K562 (cell line): ENCODE measurements at regions not wholly inside any gene's neighbourhood (a gene's known extent, or its start where the extent isn't known, plus 50 kb on each side); places are given as distances from the start of the nearest gene placed in this dataset.

Experiments used
- ATAC-seq: fragments of 200-7000 bp; cut with Tn5 transposase; 3 replicates; pipeline ENCODE4 v1.9.1; 2020; ENCODE audit warnings: moderate library complexity
- BruUV-seq: library from RNA; stranded (reverse); fragments of 400-500 nt; replicated peaks from 2 replicates; lab custom pipeline; 2021; lab: Mats Ljungman, UMichigan
- CTCF ChIA-PET: fragments of 300-600 bp; formaldehyde crosslinking; extraction: SDS; loops from one replicate; lab custom pipeline; 2021; ENCODE audit warnings: low intra/inter-chr PET ratio; lab: Yijun Ruan, JAX
- POLR2A ChIA-PET: fragments of 300-600, 350-650 bp; sonication (Branson Sonifier 250); formaldehyde crosslinking; extraction: SDS; loops from one replicate; lab custom pipeline; 2021; ENCODE audit warnings: antibody characterized with exemption, inconsistent platforms; lab: Yijun Ruan, JAX
- DNase-seq, 4 experiments: peaks; one replicate each; pipeline versions ENCODE4 v3.0.0 to v3.0.0-alpha.2; 2011 to 2018; ENCODE audit warnings: low spot score in 3 of 4, mixed read lengths in 3 of 4; ENCODE audit errors: extremely low read depth in 1 of 4
- FAIRE-seq: peaks from 2 replicates; lab custom pipeline; 2011; peaks lifted over from hg19 to GRCh38; lab: Jason Lieb, UNC
- H2AFZ ChIP-seq: 2 replicates; pipeline ENCODE4 v1.6.0; 2011; ENCODE audit warnings: low read depth, low read length, control low read depth, inconsistent platforms
- H3K27ac ChIP-seq: fragments of 200-600 bp; 3 replicates; pipeline ENCODE4 v1.8.0; 2011; ENCODE audit warnings: low read depth, mild to moderate bottlenecking, control low read depth, inconsistent platforms, low read length, moderate library complexity, mixed read lengths; ENCODE audit errors: extremely low read depth
- H3K27me3 ChIP-seq, 2 experiments: fragments of 300-600 bp in 1 of 2; 2 replicates in 1 of 2; 3 replicates in 1 of 2; pipeline versions ENCODE4 v1.6.0 to v1.8.0; 2011; ENCODE audit warnings: inconsistent platforms in 2 of 2, low read length in 2 of 2, mild to moderate bottlenecking in 1 of 2, mixed read lengths in 1 of 2, moderate library complexity in 1 of 2; ENCODE audit not compliant: control insufficient read depth in 2 of 2, insufficient read depth in 2 of 2
- H3K36me3 ChIP-seq: fragments of 300-600 bp; 3 replicates; pipeline ENCODE4 v1.8.0; 2011; ENCODE audit warnings: mild to moderate bottlenecking, low read length, inconsistent platforms; ENCODE audit not compliant: control insufficient read depth, insufficient read depth
- H3K4me1 ChIP-seq, 2 experiments: fragments of 200-600 bp in 1 of 2; replicated peaks in 1 of 2; 2 replicates in 1 of 2; 3 replicates in 1 of 2; pipeline versions ENCODE4 v1.5.1 to v1.8.0; 2011; ENCODE audit warnings: inconsistent platforms in 2 of 2, low read length in 2 of 2, mild to moderate bottlenecking in 1 of 2, mixed read lengths in 1 of 2, moderate library complexity in 1 of 2; ENCODE audit not compliant: control insufficient read depth in 2 of 2, insufficient read depth in 2 of 2
- H3K4me2 ChIP-seq: 2 replicates; pipeline ENCODE4 v1.6.1; 2011; ENCODE audit warnings: low read length, control low read depth, inconsistent platforms, mixed read lengths; ENCODE audit not compliant: insufficient read depth
- H3K4me3 ChIP-seq: fragments of 200-600 bp; sonication (generic), shearing (Covaris generic); 2 replicates; pipeline ENCODE4 v1.5.1; 2016; ENCODE audit warnings: control low read depth, inconsistent platforms
- H3K79me2 ChIP-seq: fragments of 200-600 bp; 3 replicates; pipeline ENCODE4 v1.8.0; 2011; ENCODE audit warnings: low read length, inconsistent platforms; ENCODE audit not compliant: control insufficient read depth, insufficient read depth
- H3K9ac ChIP-seq, 2 experiments: 2 replicates each; pipeline versions ENCODE4 v1.6.0 to v1.6.1; 2011; ENCODE audit warnings: low read depth in 2 of 2, low read length in 2 of 2, control low read depth in 1 of 2, inconsistent platforms in 1 of 2, mild to moderate bottlenecking in 1 of 2, mixed read lengths in 1 of 2; ENCODE audit not compliant: insufficient read depth in 1 of 2
- H3K9me1 ChIP-seq: one replicate; pipeline ENCODE4 v1.6.0; 2011; ENCODE audit warnings: inconsistent platforms, mild to moderate bottlenecking, low read length, moderate library complexity; ENCODE audit not compliant: control insufficient read depth, insufficient read depth
- H3K9me3 ChIP-seq: replicated peaks from 2 replicates; pipeline ENCODE4 v1.5.1; 2011; ENCODE audit warnings: low read depth, low read length, inconsistent platforms; ENCODE audit not compliant: control insufficient read depth, insufficient read depth
- H4K20me1 ChIP-seq: replicated peaks from 2 replicates; pipeline ENCODE4 v1.6.1; 2011; ENCODE audit warnings: low read length, inconsistent platforms, mixed read lengths; ENCODE audit not compliant: control insufficient read depth, insufficient read depth
- ASH1L ChIP-seq: fragments of 450-650 bp; IDR thresholded peaks from 2 replicates; pipeline ENCODE4 v1.6.1; 2018; ENCODE audit warnings: borderline replicate concordance, mild to moderate bottlenecking, low read depth; ENCODE audit not compliant: partially characterized antibody
- CGGBP1 ChIP-seq: fragments of 250-450 bp; sonication (Bioruptor Pico); IDR thresholded peaks from 2 replicates; pipeline ENCODE4 v1.9.0; 2021; ENCODE audit warnings: mild to moderate bottlenecking
- CLOCK ChIP-seq: fragments of 250-450 bp; sonication (Bioruptor Pico); IDR thresholded peaks from 2 replicates; pipeline ENCODE4 v1.4.0; 2020; ENCODE audit warnings: mild to moderate bottlenecking, moderate library complexity, borderline replicate concordance
- ERF ChIP-seq: fragments of 450-650 bp; formaldehyde crosslinking; IDR thresholded peaks from 2 replicates; pipeline ENCODE4 v1.4.0; 2020; ENCODE audit warnings: mild to moderate bottlenecking, mixed read lengths
- ETV6 ChIP-seq, 3 experiments: fragments of 150-350 bp in 1 of 3; sonication (generic) in 1 of 3; formaldehyde crosslinking in 1 of 3; IDR thresholded peaks; 2 replicates each; pipeline versions ENCODE4 v1.6.1 to v1.8.0; 2014 to 2022; ENCODE audit warnings: borderline replicate concordance in 2 of 3, low read depth in 2 of 3, antibody characterized with exemption in 1 of 3, low read length in 1 of 3, mild to moderate bottlenecking in 1 of 3, missing genetic modification reagents in 1 of 3
- MBD1 ChIP-seq: fragments of 250-450 bp; sonication (Bioruptor Pico); IDR thresholded peaks from 2 replicates; pipeline ENCODE4 v1.8.0; 2022; ENCODE audit warnings: inconsistent platforms
- MCM3 ChIP-seq: fragments of 450-650 bp; IDR thresholded peaks from 2 replicates; pipeline ENCODE4 v1.6.1; 2016
- MCM5 ChIP-seq: fragments of 450-650 bp; IDR thresholded peaks from 2 replicates; pipeline ENCODE4 v1.6.1; 2016; ENCODE audit warnings: low read depth
- PTBP1 ChIP-seq: fragments of 200-400 bp; formaldehyde crosslinking; IDR thresholded peaks from 2 replicates; pipeline ENCODE4 v1.6.1; 2017; ENCODE audit warnings: low read depth, low read length
- SIN3A ChIP-seq, 2 experiments: fragments of 150-350 bp in 1 of 2; IDR thresholded peaks; 2 replicates each; pipeline ENCODE4 v1.6.1; 2011 to 2016; ENCODE audit warnings: borderline replicate concordance in 2 of 2, low read depth in 2 of 2, low read length in 2 of 2, mild to moderate bottlenecking in 2 of 2, moderate library complexity in 2 of 2; ENCODE audit not compliant: control insufficient read depth in 1 of 2
- ZHX1 ChIP-seq: fragments of 150-350 bp; conservative IDR thresholded peaks from 2 replicates; pipeline ENCODE4 v1.6.1; 2014; ENCODE audit warnings: low read length
- ZNF133 ChIP-seq: fragments of 250-450 bp; sonication (Bioruptor Pico); IDR thresholded peaks from 2 replicates; pipeline ENCODE4 v1.4.0; 2020; ENCODE audit warnings: mild to moderate bottlenecking
- ZNF780A ChIP-seq: fragments of 250-450 bp; sonication (Bioruptor Pico); IDR thresholded peaks from 2 replicates; pipeline ENCODE4 v1.5.0; 2021; ENCODE audit warnings: mild to moderate bottlenecking
- WGBS: fragments of 100-300 bp; shearing (Covaris generic); methylation state at CpG from one replicate; pipeline ENCODE4 v1.1.6; 2016; ENCODE audit warnings: low coverage, mixed read lengths; ENCODE audit not compliant: insufficient coverage; ENCODE audit errors: missing lambda C conversion rate; 5-methylcytosine and 5-hydroxymethylcytosine counted together
- in situ Hi-C: fragments of 300-500 bp; cut with MboI; formaldehyde crosslinking; loops from 4 replicates; pipeline ENCODE4 v1.15.0; 2018; ENCODE audit warnings: inconsistent platforms, mixed read lengths
- intact Hi-C: fragments of 100-400 bp; cut with micrococcal nuclease; formaldehyde crosslinking; loops from 2 replicates; pipeline ENCODE4 v1.14.2; 2022

GRCh38 chr1:81453367-81453703 lies 347.4 kb upstream of the ADGRL2 start (continued):
- TF ChIP-seq CLOCK (CRISPR knock-in tag), result no peak

- no peak overlapping the region for H2AFZ ChIP-seq
- DNase-seq, result no peak
- H3K9me3 ChIP-seq, result no peaks in the 10 kb centered on the region
- no peaks in the 10 kb centered on the region for H3K36me3 ChIP-seq
- in situ Hi-C loops (no loop called here), intact Hi-C loops (no loop called here)
- H4K20me1 ChIP-seq, result no peaks in the 10 kb centered on the region
- POLR2A ChIA-PET, result no interaction called here
- no peak for ATAC-seq
- no peak overlapping the region for H3K27ac ChIP-seq
- H3K27me3 ChIP-seq, result no peaks in the 10 kb centered on the region
- H3K4me2 ChIP-seq, result no peak overlapping the region
- no peak overlapping the region for H3K9ac ChIP-seq
- no peak for FAIRE-seq
- H3K4me1 ChIP-seq, result no peaks in the 10 kb centered on the region
- BruUV-seq, result no TSS peak
- H3K9me1 ChIP-seq, result no peaks in the 10 kb centered on the region
- no peaks in the 10 kb centered on the region for H3K79me2 ChIP-seq
- H3K4me3 ChIP-seq, result no peak overlapping the region
- WGBS, result under 1% methylated on average over 7 of the region's 7 CpGs
- CTCF ChIA-PET, result no interaction called here
- no peak for TF ChIP-seq SIN3A (IDR thresholded peaks at IDR 0.05; ENCODE audit: borderline replicate concordance in 2 of 2, control insufficient read depth in 1 of 2, low read depth in 2 of 2, low read length in 2 of 2)
- no peak for TF ChIP-seq ASH1L
- no peak for TF ChIP-seq PTBP1
- TF ChIP-seq MBD1 (CRISPR knock-in tag), result no peak
- TF ChIP-seq ZNF780A (CRISPR knock-in tag), result no peak
- no peak for TF ChIP-seq ZHX1
- no peak for TF ChIP-seq MCM5
- TF ChIP-seq MCM3, result no peak
- TF ChIP-seq ETV6 (IDR thresholded peaks at IDR 0.05; ENCODE audit: borderline replicate concordance in 1 of 2, low read depth in 2 of 2, low read length in 1 of 2), result no peak
- no peak for TF ChIP-seq ETV6 (CRISPR knock-in tag; IDR thresholded peaks at IDR 0.05; ENCODE audit: borderline replicate concordance)
- no peak for TF ChIP-seq ERF (CRISPR knock-in tag)
- TF ChIP-seq ZNF133 (CRISPR knock-in tag), result no peak
- TF ChIP-seq CGGBP1 (CRISPR knock-in tag), result no peak
Observed at GRCh38 chr1:81452693-81453366, 347.9 kb upstream of the ADGRL2 start.
